ENCODE measurements at regions not wholly inside any gene's neighbourhood (a gene's known extent, or its start where the extent isn't known, plus 50 kb on each side); places are given as distances from the start of the nearest gene placed in this dataset.

GRCh38 chr14:104252256-104253215, 114.1 kb downstream of the KIF26A start:
- FAIRE-seq (no peak), DNase-seq (ENCODE audit: insufficient read length) (no peak)
- no peak for TF ChIP-seq POLR2AphosphoS5 (IDR thresholded peaks at IDR 0.05; ENCODE audit: low read depth, low read length)
- no peak for TF ChIP-seq POLR2A (IDR thresholded peaks at IDR 0.05; ENCODE audit: low read depth, low read length)
- TF ChIP-seq TAF1 (IDR thresholded peaks at IDR 0.05; ENCODE audit: borderline replicate concordance, low read depth, low read length) = no peak

- DNase-seq (ENCODE audit: insufficient read length) (no peak), FAIRE-seq (no peak)
- TF ChIP-seq POLR2AphosphoS5 (IDR thresholded peaks at IDR 0.05; ENCODE audit: low read depth, low read length) (no peak), TAF1 (IDR thresholded peaks at IDR 0.05; ENCODE audit: borderline replicate concordance, low read depth, low read length) (no peak)
Observed at GRCh38 chr14:104253223-104253822, 114.9 kb downstream of the KIF26A start.

GRCh38 chr14:104253901-104254353, 115.5 kb downstream of the KIF26A start:
- no peak for FAIRE-seq
- DNase-seq (ENCODE audit: insufficient read length) = no peak
- TF ChIP-seq POLR2AphosphoS5 (IDR thresholded peaks at IDR 0.05; ENCODE audit: low read depth, low read length) = no peak
- no peak for TF ChIP-seq POLR2A (IDR thresholded peaks at IDR 0.05; ENCODE audit: low read depth, low read length)
- no peak for TF ChIP-seq TAF1 (IDR thresholded peaks at IDR 0.05; ENCODE audit: borderline replicate concordance, low read depth, low read length)

- no peak for DNase-seq (ENCODE audit: insufficient read length)
- no peak for FAIRE-seq
- TF ChIP-seq POLR2A (IDR thresholded peaks at IDR 0.05; ENCODE audit: low read depth, low read length) = no peak
- no peak for TF ChIP-seq POLR2AphosphoS5 (IDR thresholded peaks at IDR 0.05; ENCODE audit: low read depth, low read length)
- no peak for TF ChIP-seq TAF1 (IDR thresholded peaks at IDR 0.05; ENCODE audit: borderline replicate concordance, low read depth, low read length)
Observed at GRCh38 chr14:104254735-104255400, 116.5 kb downstream of the KIF26A start.

- DNase-seq (ENCODE audit: insufficient read length) (no peak), FAIRE-seq (no peak)
- no peak for TF ChIP-seq TAF1 (IDR thresholded peaks at IDR 0.05; ENCODE audit: borderline replicate concordance, low read depth, low read length)
- TF ChIP-seq POLR2AphosphoS5 (IDR thresholded peaks at IDR 0.05; ENCODE audit: low read depth, low read length) = no peak
- no peak for TF ChIP-seq POLR2A (IDR thresholded peaks at IDR 0.05; ENCODE audit: low read depth, low read length)
Observed at GRCh38 chr14:104256025-104256424, 117.6 kb downstream of the KIF26A start.

GRCh38 chr14:104262515-104263514, 124.4 kb downstream of the KIF26A start:
- no peak for TF ChIP-seq POLR2AphosphoS5 (IDR thresholded peaks at IDR 0.05; ENCODE audit: low read depth, low read length)
- no peak for TF ChIP-seq POLR2A (IDR thresholded peaks at IDR 0.05; ENCODE audit: low read depth, low read length)
- no peak for TF ChIP-seq TAF1 (IDR thresholded peaks at IDR 0.05; ENCODE audit: borderline replicate concordance, low read depth, low read length)
- no peak for DNase-seq (ENCODE audit: insufficient read length)
- FAIRE-seq = no peak

- TF ChIP-seq TAF1 (IDR thresholded peaks at IDR 0.05; ENCODE audit: borderline replicate concordance, low read depth, low read length) (no peak), POLR2A (IDR thresholded peaks at IDR 0.05; ENCODE audit: low read depth, low read length) (no peak)
- FAIRE-seq = no peak
Observed at GRCh38 chr14:104263675-104264358, 125.4 kb downstream of the KIF26A start.

GRCh38 chr14:104264495-104265265, 126.3 kb downstream of the KIF26A start:
- DNase-seq (ENCODE audit: insufficient read length) (no peak), FAIRE-seq (no peak)
- TF ChIP-seq POLR2A (IDR thresholded peaks at IDR 0.05; ENCODE audit: low read depth, low read length) (no peak), TAF1 (IDR thresholded peaks at IDR 0.05; ENCODE audit: borderline replicate concordance, low read depth, low read length) (no peak), POLR2AphosphoS5 (IDR thresholded peaks at IDR 0.05; ENCODE audit: low read depth, low read length) (no peak)

More at GRCh38 chr14:104263675-104264358, 125.4 kb downstream of the KIF26A start:
- DNase-seq (ENCODE audit: insufficient read length) = no peak

GRCh38 chr14:104265918-104266630, 127.7 kb downstream of the KIF26A start:
- TF ChIP-seq POLR2A (IDR thresholded peaks at IDR 0.05; ENCODE audit: low read depth, low read length) = no peak
- TF ChIP-seq TAF1 (IDR thresholded peaks at IDR 0.05; ENCODE audit: borderline replicate concordance, low read depth, low read length) = no peak
- no peak for TF ChIP-seq POLR2AphosphoS5 (IDR thresholded peaks at IDR 0.05; ENCODE audit: low read depth, low read length)
- DNase-seq (ENCODE audit: insufficient read length) (no peak), FAIRE-seq (no peak)

Measured in GM12892 (cell line).